Ishikawa (cell line): ENCODE measurements at regions not wholly inside any gene's neighbourhood (a gene's known extent, or its start where the extent isn't known, plus 50 kb on each side); places are given as distances from the start of the nearest gene placed in this dataset.
A peak's percentile ranks its signal among the peaks of the same experiment; 100 is the strongest.

ENCODE experiments used
- CEBPB ChIP-seq: IDR thresholded peaks from 2 replicates; pipeline ENCODE4 v1.6.1; 2012
- CREB1 ChIP-seq: IDR thresholded peaks from 2 replicates; pipeline ENCODE4 v1.6.1; 2012; ENCODE audit warnings: low read depth
- EGR1 ChIP-seq: IDR thresholded peaks from 2 replicates; pipeline ENCODE4 v1.6.1; 2012
- EP300 ChIP-seq: IDR thresholded peaks from 2 replicates; pipeline ENCODE4 v1.6.1; 2012; ENCODE audit warnings: borderline replicate concordance
- FOXM1 ChIP-seq: IDR thresholded peaks from 2 replicates; pipeline ENCODE4 v1.6.1; 2012; ENCODE audit warnings: low read depth, borderline replicate concordance
- MAX ChIP-seq: IDR thresholded peaks from 2 replicates; pipeline ENCODE4 v1.6.1; 2012
- NFIC ChIP-seq: IDR thresholded peaks from 2 replicates; pipeline ENCODE4 v1.6.1; 2012
- RAD21 ChIP-seq: IDR thresholded peaks from 2 replicates; pipeline ENCODE4 v1.6.1; 2012; ENCODE audit warnings: low read depth
- TAF1 ChIP-seq: IDR thresholded peaks from 2 replicates; pipeline ENCODE4 v1.6.1; 2012; ENCODE audit warnings: low read depth, mild to moderate bottlenecking
- TCF12 ChIP-seq: IDR thresholded peaks from 2 replicates; pipeline ENCODE4 v1.6.1; 2012; ENCODE audit warnings: low read depth
- TEAD4 ChIP-seq: IDR thresholded peaks from 2 replicates; pipeline ENCODE4 v1.6.1; 2012
- USF1 ChIP-seq: IDR thresholded peaks from 2 replicates; pipeline ENCODE4 v1.6.1; 2012
- YY1 ChIP-seq: IDR thresholded peaks from 2 replicates; pipeline ENCODE4 v1.6.1; 2012; ENCODE audit warnings: low read depth
- ZBTB7A ChIP-seq: IDR thresholded peaks from 2 replicates; pipeline ENCODE4 v1.6.1; 2012; ENCODE audit warnings: low read depth
- TF ChIP-seq, protein P1 (sequence below): IDR thresholded peaks from 2 replicates; pipeline ENCODE4 v1.6.1; 2012; ENCODE audit warnings: low read depth, mild to moderate bottlenecking

DNA sequence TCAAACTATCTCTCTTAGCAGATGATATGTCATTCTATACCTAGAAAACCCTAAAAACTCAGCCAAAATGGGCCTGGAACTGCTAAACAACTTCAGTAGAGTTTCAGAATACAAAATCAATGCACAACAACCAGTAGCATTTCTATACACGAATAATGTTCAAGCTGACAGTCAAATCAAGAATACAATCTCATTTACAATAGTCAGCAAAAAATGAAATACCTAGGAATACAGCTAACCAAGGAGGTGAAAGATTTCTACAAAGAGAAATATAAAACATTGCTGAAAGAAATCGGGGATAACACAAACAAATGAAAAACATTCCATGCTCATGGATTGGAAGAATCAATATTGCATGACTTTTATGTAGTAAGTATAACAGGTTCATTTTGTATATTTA, 804.8 kb downstream of the SLITRK1 start:
- TF ChIP-seq EP300 (no peak), NFIC (no peak), RAD21 (no peak), YY1 (no peak), TCF12 (no peak), ZBTB7A (no peak), TAF1 (no peak), USF1 (no peak), EGR1 (no peak), CEBPB (no peak), TEAD4 (no peak), FOXM1 (no peak), CREB1 (no peak), MAX (no peak)
- TF ChIP-seq, protein P1, sequence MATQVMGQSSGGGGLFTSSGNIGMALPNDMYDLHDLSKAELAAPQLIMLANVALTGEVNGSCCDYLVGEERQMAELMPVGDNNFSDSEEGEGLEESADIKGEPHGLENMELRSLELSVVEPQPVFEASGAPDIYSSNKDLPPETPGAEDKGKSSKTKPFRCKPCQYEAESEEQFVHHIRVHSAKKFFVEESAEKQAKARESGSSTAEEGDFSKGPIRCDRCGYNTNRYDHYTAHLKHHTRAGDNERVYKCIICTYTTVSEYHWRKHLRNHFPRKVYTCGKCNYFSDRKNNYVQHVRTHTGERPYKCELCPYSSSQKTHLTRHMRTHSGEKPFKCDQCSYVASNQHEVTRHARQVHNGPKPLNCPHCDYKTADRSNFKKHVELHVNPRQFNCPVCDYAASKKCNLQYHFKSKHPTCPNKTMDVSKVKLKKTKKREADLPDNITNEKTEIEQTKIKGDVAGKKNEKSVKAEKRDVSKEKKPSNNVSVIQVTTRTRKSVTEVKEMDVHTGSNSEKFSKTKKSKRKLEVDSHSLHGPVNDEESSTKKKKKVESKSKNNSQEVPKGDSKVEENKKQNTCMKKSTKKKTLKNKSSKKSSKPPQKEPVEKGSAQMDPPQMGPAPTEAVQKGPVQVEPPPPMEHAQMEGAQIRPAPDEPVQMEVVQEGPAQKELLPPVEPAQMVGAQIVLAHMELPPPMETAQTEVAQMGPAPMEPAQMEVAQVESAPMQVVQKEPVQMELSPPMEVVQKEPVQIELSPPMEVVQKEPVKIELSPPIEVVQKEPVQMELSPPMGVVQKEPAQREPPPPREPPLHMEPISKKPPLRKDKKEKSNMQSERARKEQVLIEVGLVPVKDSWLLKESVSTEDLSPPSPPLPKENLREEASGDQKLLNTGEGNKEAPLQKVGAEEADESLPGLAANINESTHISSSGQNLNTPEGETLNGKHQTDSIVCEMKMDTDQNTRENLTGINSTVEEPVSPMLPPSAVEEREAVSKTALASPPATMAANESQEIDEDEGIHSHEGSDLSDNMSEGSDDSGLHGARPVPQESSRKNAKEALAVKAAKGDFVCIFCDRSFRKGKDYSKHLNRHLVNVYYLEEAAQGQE, result no peak

- peak; percentile 44; the same call in 1 of the 2 replicates for TF ChIP-seq EP300
Observed at GRCh38 chr13:83073930-83074329, 808.3 kb downstream of the SLITRK1 start.

- TF ChIP-seq ZBTB7A (no peak), TCF12 (peak; percentile 63; the same call in 1 of the 2 replicates), TEAD4 (peak; percentile 69), CEBPB (0 out of 2 replicates have a peak, but pooled peaks have one; percentile 16), USF1 (peak; percentile 66), EGR1 (no peak), FOXM1 (peak; percentile 72; the same call in 1 of the 2 replicates), NFIC (peak; percentile 83), TAF1 (no peak), CREB1 (no peak), MAX (0 out of 2 replicates have a peak, but pooled peaks have one; percentile 21), RAD21 (no peak), YY1 (no peak), EP300 (peak; percentile 85; the same call in 1 of the 2 replicates)
- TF ChIP-seq, protein P1, result no peak
Observed at GRCh38 chr13:83065108-83065507, 817.2 kb downstream of the SLITRK1 start.

DNA sequence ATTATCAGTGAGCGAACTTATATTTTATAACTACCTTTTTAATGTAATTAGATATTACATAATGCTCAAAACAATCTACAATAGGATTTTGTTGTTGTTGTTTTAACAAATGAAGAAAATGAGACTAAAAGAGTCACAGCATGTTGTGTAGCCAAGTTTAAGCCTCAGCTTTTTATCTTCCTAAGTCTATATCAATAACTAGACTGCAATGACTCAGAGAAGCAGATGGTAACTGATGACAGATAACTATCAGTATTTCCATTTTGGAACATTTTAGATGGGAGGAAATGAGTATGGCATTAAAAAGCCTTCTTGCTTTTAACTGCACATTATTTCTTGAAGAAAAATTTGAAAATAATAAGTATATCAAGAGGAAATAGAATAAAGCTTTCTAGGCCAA, 825.2 kb downstream of the SLITRK1 start:
- TF ChIP-seq USF1 (no peak), TEAD4 (no peak), CREB1 (no peak), TCF12 (no peak), NFIC (no peak), TAF1 (no peak), ZBTB7A (no peak), FOXM1 (no peak), RAD21 (no peak), YY1 (no peak), CEBPB (no peak), EGR1 (no peak), MAX (no peak), EP300 (no peak)
- TF ChIP-seq, protein P1, result no peak
